ENCODE measurements at regions not wholly inside any gene's neighbourhood (a gene's known extent, or its start where the extent isn't known, plus 50 kb on each side); places are given as distances from the start of the nearest gene placed in this dataset.

GRCh38 chr7:80374321-80374720, 137.5 kb downstream of the GNAT3 start:
- TF ChIP-seq EZH2 (IDR thresholded peaks at IDR 0.05; ENCODE audit: borderline replicate concordance, low read length) (no peak), CTCF (IDR thresholded peaks at IDR 0.05; ENCODE audit: low read length) (no peak)

GRCh38 chr7:80373429-80374032, 138.3 kb downstream of the GNAT3 start:
- no peak overlapping the region for H3K9ac ChIP-seq (ENCODE audit: low read length)
- no peaks in the 10 kb centered on the region for H3K79me2 ChIP-seq (ENCODE audit: insufficient read depth, low read length)
- no peak overlapping the region for H3K27ac ChIP-seq (ENCODE audit: low read depth, low read length, poor library complexity, severe bottlenecking)
- no peak overlapping the region for H3K4me3 ChIP-seq (ENCODE audit: low read depth, low read length, poor library complexity, severe bottlenecking)
- no peaks in the 10 kb centered on the region for H3K4me1 ChIP-seq (ENCODE audit: insufficient read depth, low read length, severe bottlenecking)
- no peaks in the 10 kb centered on the region for H3K9me2 ChIP-seq (ENCODE audit: low read depth, low read length)
- H3K9me3 ChIP-seq (ENCODE audit: low read length) = no peaks in the 10 kb centered on the region
- H3K4me2 ChIP-seq (ENCODE audit: low read length) = no peak overlapping the region
- H3K36me3 ChIP-seq (ENCODE audit: insufficient read depth, low read length) = no peaks in the 10 kb centered on the region
- H3F3A ChIP-seq (ENCODE audit: insufficient read depth, low read length) = no peaks in the 10 kb centered on the region
- no peaks in the 10 kb centered on the region for H3K27me3 ChIP-seq (ENCODE audit: insufficient read depth, low read length)
- no peak for TF ChIP-seq EZH2 (IDR thresholded peaks at IDR 0.05; ENCODE audit: borderline replicate concordance, low read length)
- no peaks in the 10 kb centered on the region for H4K20me1 ChIP-seq (ENCODE audit: insufficient read depth, low read length)
- H2AFZ ChIP-seq (ENCODE audit: low read length) = no peak overlapping the region

More at GRCh38 chr7:80374321-80374720, 137.5 kb downstream of the GNAT3 start:
- Histone ChIP-seq H4K20me1 (ENCODE audit: insufficient read depth, low read length) (no peaks in the 10 kb centered on the region), H3K27me3 (ENCODE audit: insufficient read depth, low read length) (no peaks in the 10 kb centered on the region), H3K9me2 (ENCODE audit: low read depth, low read length) (no peaks in the 10 kb centered on the region), H3K27ac (ENCODE audit: low read depth, low read length, poor library complexity, severe bottlenecking) (no peak overlapping the region), H3K79me2 (ENCODE audit: insufficient read depth, low read length) (no peaks in the 10 kb centered on the region), H3K9ac (ENCODE audit: low read length) (no peak overlapping the region), H3K4me2 (ENCODE audit: low read length) (no peak overlapping the region), H3K4me3 (ENCODE audit: low read depth, low read length, poor library complexity, severe bottlenecking) (no peak overlapping the region), H3F3A (ENCODE audit: insufficient read depth, low read length) (no peaks in the 10 kb centered on the region), H3K4me1 (ENCODE audit: insufficient read depth, low read length, severe bottlenecking) (no peaks in the 10 kb centered on the region), H2AFZ (ENCODE audit: low read length) (no peak overlapping the region), H3K9me3 (ENCODE audit: low read length) (no peaks in the 10 kb centered on the region), H3K36me3 (ENCODE audit: insufficient read depth, low read length) (no peaks in the 10 kb centered on the region)

GRCh38 chr7:80372415-80372814, 139.4 kb downstream of the GNAT3 start:
- no peaks in the 10 kb centered on the region for H3K27me3 ChIP-seq (ENCODE audit: insufficient read depth, low read length)
- H3F3A ChIP-seq (ENCODE audit: insufficient read depth, low read length) = no peaks in the 10 kb centered on the region
- no peaks in the 10 kb centered on the region for H4K20me1 ChIP-seq (ENCODE audit: insufficient read depth, low read length)
- H3K4me3 ChIP-seq (ENCODE audit: low read depth, low read length, poor library complexity, severe bottlenecking) = no peak overlapping the region
- H3K9me3 ChIP-seq (ENCODE audit: low read length) = no peaks in the 10 kb centered on the region
- no peaks in the 10 kb centered on the region for H3K9me2 ChIP-seq (ENCODE audit: low read depth, low read length)
- no peaks in the 10 kb centered on the region for H3K4me1 ChIP-seq (ENCODE audit: insufficient read depth, low read length, severe bottlenecking)
- H3K36me3 ChIP-seq (ENCODE audit: insufficient read depth, low read length) = no peaks in the 10 kb centered on the region
- H3K27ac ChIP-seq (ENCODE audit: low read depth, low read length, poor library complexity, severe bottlenecking) = no peak overlapping the region
- no peaks in the 10 kb centered on the region for H3K79me2 ChIP-seq (ENCODE audit: insufficient read depth, low read length)
- H3K4me2 ChIP-seq (ENCODE audit: low read length) = no peak overlapping the region
- H2AFZ ChIP-seq (ENCODE audit: low read length) = no peak overlapping the region
- no peak overlapping the region for H3K9ac ChIP-seq (ENCODE audit: low read length)
- TF ChIP-seq CTCF (IDR thresholded peaks at IDR 0.05; ENCODE audit: low read length) (no peak), EZH2 (IDR thresholded peaks at IDR 0.05; ENCODE audit: borderline replicate concordance, low read length) (no peak)

- TF ChIP-seq CTCF (IDR thresholded peaks at IDR 0.05; ENCODE audit: low read length) (no peak), EZH2 (IDR thresholded peaks at IDR 0.05; ENCODE audit: borderline replicate concordance, low read length) (no peak)
- Histone ChIP-seq H3K4me2 (ENCODE audit: low read length) (no peak overlapping the region), H3K9ac (ENCODE audit: low read length) (no peak overlapping the region), H3K4me3 (ENCODE audit: low read depth, low read length, poor library complexity, severe bottlenecking) (no peak overlapping the region), H3K27me3 (ENCODE audit: insufficient read depth, low read length) (no peaks in the 10 kb centered on the region), H3K9me3 (ENCODE audit: low read length) (no peaks in the 10 kb centered on the region), H3K27ac (ENCODE audit: low read depth, low read length, poor library complexity, severe bottlenecking) (no peak overlapping the region), H3K4me1 (ENCODE audit: insufficient read depth, low read length, severe bottlenecking) (no peaks in the 10 kb centered on the region), H3K79me2 (ENCODE audit: insufficient read depth, low read length) (no peaks in the 10 kb centered on the region), H4K20me1 (ENCODE audit: insufficient read depth, low read length) (no peaks in the 10 kb centered on the region), H3F3A (ENCODE audit: insufficient read depth, low read length) (no peaks in the 10 kb centered on the region), H3K9me2 (ENCODE audit: low read depth, low read length) (no peaks in the 10 kb centered on the region), H3K36me3 (ENCODE audit: insufficient read depth, low read length) (no peaks in the 10 kb centered on the region), H2AFZ (ENCODE audit: low read length) (no peak overlapping the region)
Measured at GRCh38 chr7:80370587-80370986, 141.3 kb downstream of the GNAT3 start.
